ENCODE measurements at regions not wholly inside any gene's neighbourhood (a gene's known extent, or its start where the extent isn't known, plus 50 kb on each side); places are given as distances from the start of the nearest gene placed in this dataset.

DNA sequence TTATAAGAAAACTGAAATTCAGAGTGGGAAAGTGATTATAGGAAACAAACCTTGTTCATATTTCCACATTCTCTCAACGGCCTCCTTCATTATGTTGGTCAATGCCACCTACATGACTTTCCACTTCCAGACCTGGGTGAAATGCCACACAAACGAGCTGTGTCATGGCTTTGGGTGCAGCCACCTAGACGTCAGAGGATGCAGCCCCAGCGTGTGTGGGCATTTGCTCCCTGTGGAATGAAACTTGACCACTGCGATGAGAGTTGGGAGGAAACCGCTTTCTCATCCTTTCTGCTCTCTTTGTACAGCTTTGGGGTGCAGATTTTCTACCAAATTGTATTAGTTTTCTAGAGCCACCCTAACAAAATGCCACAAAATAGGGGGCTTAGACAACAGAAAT, 291.0 kb downstream of the CYRIA start:
- TF ChIP-seq, protein P1, sequence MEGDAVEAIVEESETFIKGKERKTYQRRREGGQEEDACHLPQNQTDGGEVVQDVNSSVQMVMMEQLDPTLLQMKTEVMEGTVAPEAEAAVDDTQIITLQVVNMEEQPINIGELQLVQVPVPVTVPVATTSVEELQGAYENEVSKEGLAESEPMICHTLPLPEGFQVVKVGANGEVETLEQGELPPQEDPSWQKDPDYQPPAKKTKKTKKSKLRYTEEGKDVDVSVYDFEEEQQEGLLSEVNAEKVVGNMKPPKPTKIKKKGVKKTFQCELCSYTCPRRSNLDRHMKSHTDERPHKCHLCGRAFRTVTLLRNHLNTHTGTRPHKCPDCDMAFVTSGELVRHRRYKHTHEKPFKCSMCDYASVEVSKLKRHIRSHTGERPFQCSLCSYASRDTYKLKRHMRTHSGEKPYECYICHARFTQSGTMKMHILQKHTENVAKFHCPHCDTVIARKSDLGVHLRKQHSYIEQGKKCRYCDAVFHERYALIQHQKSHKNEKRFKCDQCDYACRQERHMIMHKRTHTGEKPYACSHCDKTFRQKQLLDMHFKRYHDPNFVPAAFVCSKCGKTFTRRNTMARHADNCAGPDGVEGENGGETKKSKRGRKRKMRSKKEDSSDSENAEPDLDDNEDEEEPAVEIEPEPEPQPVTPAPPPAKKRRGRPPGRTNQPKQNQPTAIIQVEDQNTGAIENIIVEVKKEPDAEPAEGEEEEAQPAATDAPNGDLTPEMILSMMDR (IDR thresholded peaks at IDR 0.05; ENCODE audit: insufficient read depth, low read length, poor library complexity, severe bottlenecking): no peak
- TF ChIP-seq EZH2phosphoT487 (conservative IDR thresholded peaks at IDR 0.05; ENCODE audit: low read length): no peak
